Liver (tissue), 8 donors: ENCODE measurements at regions not wholly inside any gene's neighbourhood (a gene's known extent, or its start where the extent isn't known, plus 50 kb on each side); places are given as distances from the start of the nearest gene placed in this dataset.

ENCODE experiments used
- DNase-seq: peaks from one replicate; pipeline ENCODE4 v3.0.0-alpha.2; 2017; ENCODE audit warnings: low spot score
- H3K27ac ChIP-seq, 2 donors: one replicate each; pipeline ENCODE4 v1.7.0; 2013; ENCODE audit warnings: inconsistent platforms in 2 of 2, low read length in 2 of 2, control low read depth in 1 of 2, low read depth in 1 of 2, mild to moderate bottlenecking in 1 of 2
- H3K27me3 ChIP-seq, 4 donors: one replicate each; pipeline versions ENCODE4 v1.6.1 to v1.7.0; 2013; ENCODE audit warnings: low read length in 3 of 4, inconsistent platforms in 1 of 4, mild to moderate bottlenecking in 1 of 4, moderate library complexity in 1 of 4; ENCODE audit not compliant: control insufficient read depth in 4 of 4, insufficient read depth in 4 of 4
- H3K36me3 ChIP-seq, 4 donors: one replicate each; pipeline versions ENCODE4 v1.6.1 to v1.7.0; 2013; ENCODE audit warnings: low read length in 3 of 4, mild to moderate bottlenecking in 3 of 4, low read depth in 1 of 4, moderate library complexity in 1 of 4; ENCODE audit not compliant: control insufficient read depth in 4 of 4, insufficient read depth in 3 of 4
- H3K4me1 ChIP-seq, 4 donors: one replicate each; pipeline versions ENCODE4 v1.6.1 to v1.7.0; 2013; ENCODE audit warnings: low read length in 3 of 4, mild to moderate bottlenecking in 3 of 4, moderate library complexity in 1 of 4; ENCODE audit not compliant: control insufficient read depth in 4 of 4, insufficient read depth in 4 of 4
- H3K4me3 ChIP-seq, 3 donors: one replicate each; pipeline versions ENCODE4 v1.6.1 to v1.7.0; 2013; ENCODE audit warnings: low read length in 3 of 3, control low read depth in 1 of 3, low read depth in 1 of 3, mild to moderate bottlenecking in 1 of 3
- H3K9ac ChIP-seq, 2 donors: one replicate each; pipeline ENCODE4 v1.7.0; 2013; ENCODE audit warnings: low read length in 2 of 2, mild to moderate bottlenecking in 2 of 2, moderate library complexity in 2 of 2, control low read depth in 1 of 2, low read depth in 1 of 2
- H3K9me3 ChIP-seq, 4 donors: one replicate each; pipeline versions ENCODE4 v1.6.1 to v1.7.0; 2013; ENCODE audit warnings: low read length in 3 of 4; ENCODE audit not compliant: control insufficient read depth in 4 of 4
- EGR1 ChIP-seq, 2 donors: IDR thresholded peaks; 2 replicates each; pipeline ENCODE4 v1.6.1; 2016 to 2018; ENCODE audit warnings: antibody characterized with exemption in 2 of 2, low read depth in 2 of 2
- GABPA ChIP-seq, 2 donors: IDR thresholded peaks in 1 of 2; conservative IDR thresholded peaks in 1 of 2; 2 replicates each; pipeline ENCODE4 v1.6.1; 2016; ENCODE audit warnings: antibody characterized with exemption in 2 of 2, mild to moderate bottlenecking in 1 of 2, moderate library complexity in 1 of 2
- HNF4A ChIP-seq, 2 donors: conservative IDR thresholded peaks; 2 replicates each; pipeline ENCODE4 v1.6.1; 2016; ENCODE audit warnings: antibody characterized with exemption in 2 of 2, mild to moderate bottlenecking in 2 of 2
- HNF4G ChIP-seq: IDR thresholded peaks from 2 replicates; pipeline ENCODE4 v1.6.1; 2016; ENCODE audit warnings: antibody characterized with exemption
- NR2F2 ChIP-seq: IDR thresholded peaks from 2 replicates; pipeline ENCODE4 v1.6.1; 2016; ENCODE audit warnings: antibody characterized with exemption
- RAD21 ChIP-seq, 2 donors: IDR thresholded peaks; 2 replicates each; pipeline ENCODE4 v1.6.1; 2016; ENCODE audit warnings: antibody characterized with exemption in 2 of 2, mild to moderate bottlenecking in 2 of 2
- RXRA ChIP-seq, 2 donors: IDR thresholded peaks; 2 replicates each; pipeline ENCODE4 v1.6.1; 2017 to 2018; ENCODE audit warnings: antibody characterized with exemption in 2 of 2, mild to moderate bottlenecking in 1 of 2
- SP1 ChIP-seq: IDR thresholded peaks from 2 replicates; pipeline ENCODE4 v1.6.1; 2018; ENCODE audit warnings: antibody characterized with exemption, mild to moderate bottlenecking
- TAF1 ChIP-seq: conservative IDR thresholded peaks from 2 replicates; pipeline ENCODE4 v1.6.1; 2016; ENCODE audit warnings: antibody characterized with exemption, mild to moderate bottlenecking
- YY1 ChIP-seq: IDR thresholded peaks from 2 replicates; pipeline ENCODE4 v1.6.1; 2016; ENCODE audit warnings: antibody characterized with exemption, mild to moderate bottlenecking
- WGBS: extraction: QIAGEN DNeasy Blood & Tissue Kit; methylation state at CpG from one replicate; pipeline ENCODE4 v1.1.7; 2013; 5-methylcytosine and 5-hydroxymethylcytosine counted together
- TF ChIP-seq, protein P1 (sequence below): IDR thresholded peaks from 2 replicates; pipeline ENCODE4 v1.6.1; 2016; ENCODE audit warnings: antibody characterized with exemption
- TF ChIP-seq, protein P2 (sequence below): IDR thresholded peaks from 2 replicates; pipeline ENCODE4 v1.6.1; 2016; ENCODE audit warnings: antibody characterized with exemption
- TF ChIP-seq, protein P3 (sequence below): fragments of 150-350 bp; IDR thresholded peaks from 2 replicates; pipeline ENCODE4 v1.5.1; 2017; ENCODE audit warnings: improper control_type of control experiment, low read depth, low read length; ENCODE audit not compliant: missing input control
- TF ChIP-seq, protein P4 (sequence below): IDR thresholded peaks from 2 replicates; pipeline ENCODE4 v1.6.1; 2016; ENCODE audit warnings: antibody characterized with exemption, mild to moderate bottlenecking
- TF ChIP-seq, protein P5 (sequence below): IDR thresholded peaks from 2 replicates; pipeline ENCODE4 v1.6.1; 2016; ENCODE audit warnings: antibody characterized with exemption
- donor health status: healthy.
- donor health status: healthy.
- donor health status: healthy.
- donor health status: healthy.
- donor health status: healthy.

- Histone ChIP-seq H3K4me1 (no peaks in the 10 kb centered on the region), H3K27me3 (no peaks in the 10 kb centered on the region), H3K36me3 (no peaks in the 10 kb centered on the region), H3K4me3 (no peak overlapping the region), H3K9ac (no peak overlapping the region), H3K27ac (no peak overlapping the region), H3K9me3 (peaks cover 0 to 3% (median 0%) of the 10 kb centered on the region in 4 donors)
- no peak for DNase-seq
- WGBS, result 75% methylated on average over 3 of the region's 3 CpGs
- TF ChIP-seq SP1 (no peak), GABPA (IDR thresholded peaks at IDR 0.05 in 1 of 2, conservative IDR thresholded peaks at IDR 0.05 in 1 of 2) (no peak), TAF1 (no peak), RAD21 (IDR thresholded peaks at IDR 0.05) (no peak), HNF4A (conservative IDR thresholded peaks at IDR 0.05) (no peak), HNF4G (no peak), RXRA (IDR thresholded peaks at IDR 0.05) (no peak), NR2F2 (no peak)
- TF ChIP-seq, protein P1, sequence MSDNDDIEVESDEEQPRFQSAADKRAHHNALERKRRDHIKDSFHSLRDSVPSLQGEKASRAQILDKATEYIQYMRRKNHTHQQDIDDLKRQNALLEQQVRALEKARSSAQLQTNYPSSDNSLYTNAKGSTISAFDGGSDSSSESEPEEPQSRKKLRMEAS, result no peak
- TF ChIP-seq, protein P2, sequence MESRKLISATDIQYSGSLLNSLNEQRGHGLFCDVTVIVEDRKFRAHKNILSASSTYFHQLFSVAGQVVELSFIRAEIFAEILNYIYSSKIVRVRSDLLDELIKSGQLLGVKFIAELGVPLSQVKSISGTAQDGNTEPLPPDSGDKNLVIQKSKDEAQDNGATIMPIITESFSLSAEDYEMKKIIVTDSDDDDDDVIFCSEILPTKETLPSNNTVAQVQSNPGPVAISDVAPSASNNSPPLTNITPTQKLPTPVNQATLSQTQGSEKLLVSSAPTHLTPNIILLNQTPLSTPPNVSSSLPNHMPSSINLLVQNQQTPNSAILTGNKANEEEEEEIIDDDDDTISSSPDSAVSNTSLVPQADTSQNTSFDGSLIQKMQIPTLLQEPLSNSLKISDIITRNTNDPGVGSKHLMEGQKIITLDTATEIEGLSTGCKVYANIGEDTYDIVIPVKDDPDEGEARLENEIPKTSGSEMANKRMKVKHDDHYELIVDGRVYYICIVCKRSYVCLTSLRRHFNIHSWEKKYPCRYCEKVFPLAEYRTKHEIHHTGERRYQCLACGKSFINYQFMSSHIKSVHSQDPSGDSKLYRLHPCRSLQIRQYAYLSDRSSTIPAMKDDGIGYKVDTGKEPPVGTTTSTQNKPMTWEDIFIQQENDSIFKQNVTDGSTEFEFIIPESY, result no peak
- TF ChIP-seq, protein P3, sequence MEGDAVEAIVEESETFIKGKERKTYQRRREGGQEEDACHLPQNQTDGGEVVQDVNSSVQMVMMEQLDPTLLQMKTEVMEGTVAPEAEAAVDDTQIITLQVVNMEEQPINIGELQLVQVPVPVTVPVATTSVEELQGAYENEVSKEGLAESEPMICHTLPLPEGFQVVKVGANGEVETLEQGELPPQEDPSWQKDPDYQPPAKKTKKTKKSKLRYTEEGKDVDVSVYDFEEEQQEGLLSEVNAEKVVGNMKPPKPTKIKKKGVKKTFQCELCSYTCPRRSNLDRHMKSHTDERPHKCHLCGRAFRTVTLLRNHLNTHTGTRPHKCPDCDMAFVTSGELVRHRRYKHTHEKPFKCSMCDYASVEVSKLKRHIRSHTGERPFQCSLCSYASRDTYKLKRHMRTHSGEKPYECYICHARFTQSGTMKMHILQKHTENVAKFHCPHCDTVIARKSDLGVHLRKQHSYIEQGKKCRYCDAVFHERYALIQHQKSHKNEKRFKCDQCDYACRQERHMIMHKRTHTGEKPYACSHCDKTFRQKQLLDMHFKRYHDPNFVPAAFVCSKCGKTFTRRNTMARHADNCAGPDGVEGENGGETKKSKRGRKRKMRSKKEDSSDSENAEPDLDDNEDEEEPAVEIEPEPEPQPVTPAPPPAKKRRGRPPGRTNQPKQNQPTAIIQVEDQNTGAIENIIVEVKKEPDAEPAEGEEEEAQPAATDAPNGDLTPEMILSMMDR, result no peak
- TF ChIP-seq, protein P4, sequence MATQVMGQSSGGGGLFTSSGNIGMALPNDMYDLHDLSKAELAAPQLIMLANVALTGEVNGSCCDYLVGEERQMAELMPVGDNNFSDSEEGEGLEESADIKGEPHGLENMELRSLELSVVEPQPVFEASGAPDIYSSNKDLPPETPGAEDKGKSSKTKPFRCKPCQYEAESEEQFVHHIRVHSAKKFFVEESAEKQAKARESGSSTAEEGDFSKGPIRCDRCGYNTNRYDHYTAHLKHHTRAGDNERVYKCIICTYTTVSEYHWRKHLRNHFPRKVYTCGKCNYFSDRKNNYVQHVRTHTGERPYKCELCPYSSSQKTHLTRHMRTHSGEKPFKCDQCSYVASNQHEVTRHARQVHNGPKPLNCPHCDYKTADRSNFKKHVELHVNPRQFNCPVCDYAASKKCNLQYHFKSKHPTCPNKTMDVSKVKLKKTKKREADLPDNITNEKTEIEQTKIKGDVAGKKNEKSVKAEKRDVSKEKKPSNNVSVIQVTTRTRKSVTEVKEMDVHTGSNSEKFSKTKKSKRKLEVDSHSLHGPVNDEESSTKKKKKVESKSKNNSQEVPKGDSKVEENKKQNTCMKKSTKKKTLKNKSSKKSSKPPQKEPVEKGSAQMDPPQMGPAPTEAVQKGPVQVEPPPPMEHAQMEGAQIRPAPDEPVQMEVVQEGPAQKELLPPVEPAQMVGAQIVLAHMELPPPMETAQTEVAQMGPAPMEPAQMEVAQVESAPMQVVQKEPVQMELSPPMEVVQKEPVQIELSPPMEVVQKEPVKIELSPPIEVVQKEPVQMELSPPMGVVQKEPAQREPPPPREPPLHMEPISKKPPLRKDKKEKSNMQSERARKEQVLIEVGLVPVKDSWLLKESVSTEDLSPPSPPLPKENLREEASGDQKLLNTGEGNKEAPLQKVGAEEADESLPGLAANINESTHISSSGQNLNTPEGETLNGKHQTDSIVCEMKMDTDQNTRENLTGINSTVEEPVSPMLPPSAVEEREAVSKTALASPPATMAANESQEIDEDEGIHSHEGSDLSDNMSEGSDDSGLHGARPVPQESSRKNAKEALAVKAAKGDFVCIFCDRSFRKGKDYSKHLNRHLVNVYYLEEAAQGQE, result no peak
These were observed 484.3 kb downstream of the NAV3 start for GRCh38 chr12:78315028-78315427.

DNA sequence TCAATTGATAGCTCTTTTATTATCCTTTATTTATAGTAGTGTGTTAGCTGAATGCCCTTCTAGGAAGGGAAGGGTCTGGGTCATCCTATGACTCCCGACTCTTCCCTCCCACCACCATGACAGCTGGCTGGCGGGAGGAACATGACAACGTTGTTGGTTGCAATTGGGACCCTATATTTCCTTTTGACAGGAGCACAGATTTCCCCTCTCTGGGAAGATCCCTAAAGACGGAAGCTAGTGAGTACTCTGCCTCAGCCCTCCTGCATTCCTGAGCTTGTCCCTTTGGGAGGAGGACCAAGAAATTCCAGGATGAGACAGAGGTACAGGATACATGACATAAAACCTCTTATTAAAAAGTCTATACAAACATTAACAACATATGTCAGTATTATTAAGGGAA, 485.4 kb downstream of the NAV3 start:
- Histone ChIP-seq H3K9me3 (peaks cover 0 to 3% (median 0%) of the 10 kb centered on the region in 4 donors), H3K27ac (no peak overlapping the region), H3K27me3 (no peaks in the 10 kb centered on the region), H3K4me3 (no peak overlapping the region), H3K4me1 (no peaks in the 10 kb centered on the region), H3K36me3 (no peaks in the 10 kb centered on the region), H3K9ac (no peak overlapping the region)
- WGBS, result 66% methylated on average over 4 of the region's 4 CpGs
- TF ChIP-seq HNF4G (no peak), YY1 (no peak), RXRA (IDR thresholded peaks at IDR 0.05) (no peak), EGR1 (IDR thresholded peaks at IDR 0.05; ENCODE audit: low read depth in 2 of 2) (no peak), RAD21 (IDR thresholded peaks at IDR 0.05) (no peak)
- TF ChIP-seq, protein P2, result no peak
- TF ChIP-seq, protein P5, sequence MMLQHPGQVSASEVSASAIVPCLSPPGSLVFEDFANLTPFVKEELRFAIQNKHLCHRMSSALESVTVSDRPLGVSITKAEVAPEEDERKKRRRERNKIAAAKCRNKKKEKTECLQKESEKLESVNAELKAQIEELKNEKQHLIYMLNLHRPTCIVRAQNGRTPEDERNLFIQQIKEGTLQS, result no peak
- TF ChIP-seq, protein P4, result no peak
- DNase-seq, result no peak
